ENCODE measurements at regions not wholly inside any gene's neighbourhood (a gene's known extent, or its start where the extent isn't known, plus 50 kb on each side); places are given as distances from the start of the nearest gene placed in this dataset.

- TF ChIP-seq POLR2A (IDR thresholded peaks at IDR 0.05; ENCODE audit: extremely low read depth, insufficient read length) (no peak), CTCF (IDR thresholded peaks at IDR 0.05; ENCODE audit: low read depth, low read length) (no peak), MAX (IDR thresholded peaks at IDR 0.05; ENCODE audit: low read depth, low read length) (no peak)
Measured at GRCh38 chr10:85152911-85153310, 824.5 kb downstream of the CCSER2 start.
